ENCODE measurements at regions not wholly inside any gene's neighbourhood (a gene's known extent, or its start where the extent isn't known, plus 50 kb on each side); places are given as distances from the start of the nearest gene placed in this dataset.
"Not testable (repeated sequence)": the region's sequence is repeated elsewhere in the genome, so short reads cannot be mapped to it uniquely, and the experiment has no call there.

- DNase-seq: not testable (repeated sequence)
Observed at GRCh38 chr1:148261684-148262083, 109.6 kb upstream of the NBPF11 start.

GRCh38 chr1:148257886-148258285 lies 105.8 kb upstream of the NBPF11 start:
- not testable (repeated sequence) for DNase-seq

GRCh38 chr1:148254611-148255429 lies 102.7 kb upstream of the NBPF11 start:
- DNase-seq: peak; percentile 1

- DNase-seq: not testable (repeated sequence)
Observed at GRCh38 chr1:148253808-148254207, 101.7 kb upstream of the NBPF11 start.

GRCh38 chr1:148248798-148249197 lies 96.7 kb upstream of the NBPF11 start:
- not testable (repeated sequence) for DNase-seq

GRCh38 chr1:148246258-148246861 lies 94.3 kb upstream of the NBPF11 start:
- not testable (repeated sequence) for DNase-seq

GRCh38 chr1:148245843-148246242 lies 93.8 kb upstream of the NBPF11 start:
- not testable (repeated sequence) for DNase-seq

- DNase-seq: not testable (repeated sequence)
Observed at GRCh38 chr1:148245443-148245842, 93.4 kb upstream of the NBPF11 start.

GRCh38 chr1:148233250-148233649 lies 81.2 kb upstream of the NBPF11 start:
- DNase-seq: not testable (repeated sequence)

GRCh38 chr1:148228846-148229245 lies 76.8 kb upstream of the NBPF11 start:
- DNase-seq: not testable (repeated sequence)

GRCh38 chr1:148222399-148223159 lies 70.5 kb upstream of the NBPF11 start:
- DNase-seq: not testable (repeated sequence)

- not testable (repeated sequence) for DNase-seq
Observed at GRCh38 chr1:148221593-148221992, 69.5 kb upstream of the NBPF11 start.

GRCh38 chr1:148219229-148219628 lies 67.1 kb upstream of the NBPF11 start:
- DNase-seq: not testable (repeated sequence)

GRCh38 chr1:148211191-148211590 lies 59.1 kb upstream of the NBPF11 start:
- not testable (repeated sequence) for DNase-seq

GRCh38 chr1:148210624-148211023 lies 58.5 kb upstream of the NBPF11 start:
- DNase-seq: not testable (repeated sequence)

GRCh38 chr1:148210166-148210565 lies 58.1 kb upstream of the NBPF11 start:
- not testable (repeated sequence) for DNase-seq

GRCh38 chr1:148202013-148202412 lies 49.9 kb upstream of the NBPF11 start:
- not testable (repeated sequence) for DNase-seq

Measured in NCI-H2029 (cell line).